Suprapubic skin (tissue), 4 donors: ENCODE measurements at regions not wholly inside any gene's neighbourhood (a gene's known extent, or its start where the extent isn't known, plus 50 kb on each side); places are given as distances from the start of the nearest gene placed in this dataset.

Experiments
- DNase-seq, 2 donors: peaks; one replicate each; pipeline ENCODE4 v3.0.0-alpha.2; 2019; ENCODE audit warnings: low spot score in 2 of 2
- H3K27ac ChIP-seq: fragments of 200-600 bp; sonication (generic); one replicate; pipeline ENCODE4 v1.5.1; 2019
- H3K27me3 ChIP-seq: fragments of 200-600 bp; sonication (generic); one replicate; pipeline ENCODE4 v1.5.1; 2019
- H3K36me3 ChIP-seq: fragments of 200-600 bp; sonication (generic); one replicate; pipeline ENCODE4 v1.5.1; 2019
- H3K4me1 ChIP-seq: fragments of 200-600 bp; sonication (generic); one replicate; pipeline ENCODE4 v1.5.1; 2019
- H3K4me3 ChIP-seq: fragments of 200-600 bp; sonication (generic); one replicate; pipeline ENCODE4 v1.5.1; 2019; ENCODE audit warnings: mild to moderate bottlenecking
- H3K9me3 ChIP-seq: fragments of 200-600 bp; sonication (generic); one replicate; pipeline ENCODE4 v1.5.1; 2019
- EP300 ChIP-seq: sonication (generic); formaldehyde crosslinking; IDR thresholded peaks from one replicate; pipeline ENCODE4 v1.6.1; 2017; ENCODE audit warnings: antibody characterized with exemption
- POLR2A ChIP-seq, 2 donors: fragments of 450-650 bp; IDR thresholded peaks; one replicate each; pipeline ENCODE4 v1.6.1; 2017; ENCODE audit warnings: antibody characterized with exemption in 2 of 2, mild to moderate bottlenecking in 2 of 2, moderate library complexity in 2 of 2
- POLR2AphosphoS5 ChIP-seq, 3 donors: sonication (generic); formaldehyde crosslinking; IDR thresholded peaks; one replicate each; pipeline ENCODE4 v1.6.1; 2017; ENCODE audit warnings: antibody characterized with exemption in 3 of 3
- WGBS: methylation state at CpG from one replicate; pipeline ENCODE4 v1.1.5; 2018; 5-methylcytosine and 5-hydroxymethylcytosine counted together
- TF ChIP-seq, protein P1 (sequence below), 2 donors: fragments of 200-600 bp in 1 of 2; fragments of 450-650 bp in 1 of 2; sonication (generic) in 1 of 2; IDR thresholded peaks; one replicate each; pipeline ENCODE4 v1.5.1; 2016 to 2019; ENCODE audit warnings: antibody characterized with exemption in 2 of 2, mild to moderate bottlenecking in 1 of 2, moderate library complexity in 1 of 2

GRCh38 chr11:92797874-92798273 lies 171.6 kb upstream of the MTNR1B start:
- Histone ChIP-seq H3K27me3 (no peaks in the 10 kb centered on the region), H3K36me3 (no peaks in the 10 kb centered on the region), H3K27ac (no peak overlapping the region), H3K4me1 (no peaks in the 10 kb centered on the region), H3K4me3 (no peak overlapping the region), H3K9me3 (no peaks in the 10 kb centered on the region)
- TF ChIP-seq EP300 (no peak), POLR2AphosphoS5 (IDR thresholded peaks at IDR 0.05) (no peak), POLR2A (IDR thresholded peaks at IDR 0.05) (no peak)
- TF ChIP-seq, protein P1, sequence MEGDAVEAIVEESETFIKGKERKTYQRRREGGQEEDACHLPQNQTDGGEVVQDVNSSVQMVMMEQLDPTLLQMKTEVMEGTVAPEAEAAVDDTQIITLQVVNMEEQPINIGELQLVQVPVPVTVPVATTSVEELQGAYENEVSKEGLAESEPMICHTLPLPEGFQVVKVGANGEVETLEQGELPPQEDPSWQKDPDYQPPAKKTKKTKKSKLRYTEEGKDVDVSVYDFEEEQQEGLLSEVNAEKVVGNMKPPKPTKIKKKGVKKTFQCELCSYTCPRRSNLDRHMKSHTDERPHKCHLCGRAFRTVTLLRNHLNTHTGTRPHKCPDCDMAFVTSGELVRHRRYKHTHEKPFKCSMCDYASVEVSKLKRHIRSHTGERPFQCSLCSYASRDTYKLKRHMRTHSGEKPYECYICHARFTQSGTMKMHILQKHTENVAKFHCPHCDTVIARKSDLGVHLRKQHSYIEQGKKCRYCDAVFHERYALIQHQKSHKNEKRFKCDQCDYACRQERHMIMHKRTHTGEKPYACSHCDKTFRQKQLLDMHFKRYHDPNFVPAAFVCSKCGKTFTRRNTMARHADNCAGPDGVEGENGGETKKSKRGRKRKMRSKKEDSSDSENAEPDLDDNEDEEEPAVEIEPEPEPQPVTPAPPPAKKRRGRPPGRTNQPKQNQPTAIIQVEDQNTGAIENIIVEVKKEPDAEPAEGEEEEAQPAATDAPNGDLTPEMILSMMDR (IDR thresholded peaks at IDR 0.05), result no peak
- WGBS, result 98% methylated on average over 6 of the region's 6 CpGs
- no peak for DNase-seq

DNA sequence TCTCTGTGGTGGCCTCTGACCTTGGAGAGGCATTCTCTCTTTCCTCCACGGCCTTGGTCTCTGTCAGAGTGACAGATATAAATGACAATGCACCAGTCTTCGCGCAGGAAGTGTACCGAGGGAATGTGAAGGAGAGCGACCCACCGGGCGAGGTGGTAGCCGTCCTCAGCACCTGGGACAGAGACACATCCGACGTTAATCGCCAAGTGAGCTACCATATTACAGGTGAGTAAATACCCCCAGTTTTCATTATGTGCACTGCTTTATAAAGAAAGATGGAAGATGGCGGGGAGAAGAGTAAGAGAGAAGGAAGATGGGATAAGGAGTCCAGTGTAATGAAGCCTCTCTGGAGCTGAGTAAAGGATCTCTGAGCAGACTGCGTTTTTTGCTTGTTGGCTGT lies 167.8 kb upstream of the MTNR1B start:
- Histone ChIP-seq H3K9me3 (no peaks in the 10 kb centered on the region), H3K4me3 (no peak overlapping the region), H3K27me3 (no peaks in the 10 kb centered on the region), H3K27ac (no peak overlapping the region), H3K36me3 (no peaks in the 10 kb centered on the region), H3K4me1 (no peaks in the 10 kb centered on the region)
- no peak for DNase-seq
- WGBS, result 88% methylated on average over 13 of the region's 13 CpGs
- TF ChIP-seq POLR2AphosphoS5 (IDR thresholded peaks at IDR 0.05) (no peak), POLR2A (IDR thresholded peaks at IDR 0.05) (no peak), EP300 (no peak)
- TF ChIP-seq, protein P1 (IDR thresholded peaks at IDR 0.05), result no peak

GRCh38 chr11:92802644-92803043 lies 166.8 kb upstream of the MTNR1B start:
- no peak overlapping the region for H3K4me3 ChIP-seq
- no peaks in the 10 kb centered on the region for H3K36me3 ChIP-seq
- TF ChIP-seq EP300 (no peak), POLR2AphosphoS5 (IDR thresholded peaks at IDR 0.05) (no peak), POLR2A (IDR thresholded peaks at IDR 0.05) (no peak)
- TF ChIP-seq, protein P1 (IDR thresholded peaks at IDR 0.05), result no peak
- H3K4me1 ChIP-seq, result no peaks in the 10 kb centered on the region
- WGBS, result 43% methylated on average over 2 of the region's 2 CpGs
- no peak overlapping the region for H3K27ac ChIP-seq
- DNase-seq, result no peak
- H3K9me3 ChIP-seq, result no peaks in the 10 kb centered on the region
- no peaks in the 10 kb centered on the region for H3K27me3 ChIP-seq

- H3K27ac ChIP-seq, result no peak overlapping the region
- TF ChIP-seq, protein P1 (IDR thresholded peaks at IDR 0.05), result no peak
- TF ChIP-seq EP300, result no peak
- no peak for TF ChIP-seq POLR2AphosphoS5 (IDR thresholded peaks at IDR 0.05)
- no peak for TF ChIP-seq POLR2A (IDR thresholded peaks at IDR 0.05)
- no peaks in the 10 kb centered on the region for H3K27me3 ChIP-seq
- H3K36me3 ChIP-seq, result no peaks in the 10 kb centered on the region
- no peaks in the 10 kb centered on the region for H3K9me3 ChIP-seq
- no peaks in the 10 kb centered on the region for H3K4me1 ChIP-seq
- no peak overlapping the region for H3K4me3 ChIP-seq
- 80% methylated on average over 1 of the region's 1 CpG for WGBS
- no peak for DNase-seq
Measured at GRCh38 chr11:92803391-92803790, 166.1 kb upstream of the MTNR1B start.

GRCh38 chr11:92804388-92804966 lies 165.0 kb upstream of the MTNR1B start:
- 80% methylated on average over 7 of the region's 7 CpGs for WGBS
- H3K9me3 ChIP-seq, result no peaks in the 10 kb centered on the region
- no peak for TF ChIP-seq POLR2AphosphoS5 (IDR thresholded peaks at IDR 0.05)
- TF ChIP-seq EP300, result no peak
- TF ChIP-seq POLR2A (IDR thresholded peaks at IDR 0.05), result no peak
- TF ChIP-seq, protein P1 (IDR thresholded peaks at IDR 0.05), result no peak

More at GRCh38 chr11:92804388-92804966, 165.0 kb upstream of the MTNR1B start:
- DNase-seq, result no peak
- no peak overlapping the region for H3K4me3 ChIP-seq
- no peaks in the 10 kb centered on the region for H3K27me3 ChIP-seq
- no peaks in the 10 kb centered on the region for H3K4me1 ChIP-seq
- H3K27ac ChIP-seq, result no peak overlapping the region
- no peaks in the 10 kb centered on the region for H3K36me3 ChIP-seq
